ENCODE measurements at regions not wholly inside any gene's neighbourhood (a gene's known extent, or its start where the extent isn't known, plus 50 kb on each side); places are given as distances from the start of the nearest gene placed in this dataset.
"Not testable (repeated sequence)": the region's sequence is repeated elsewhere in the genome, so short reads cannot be mapped to it uniquely, and the experiment has no call there.

DNA sequence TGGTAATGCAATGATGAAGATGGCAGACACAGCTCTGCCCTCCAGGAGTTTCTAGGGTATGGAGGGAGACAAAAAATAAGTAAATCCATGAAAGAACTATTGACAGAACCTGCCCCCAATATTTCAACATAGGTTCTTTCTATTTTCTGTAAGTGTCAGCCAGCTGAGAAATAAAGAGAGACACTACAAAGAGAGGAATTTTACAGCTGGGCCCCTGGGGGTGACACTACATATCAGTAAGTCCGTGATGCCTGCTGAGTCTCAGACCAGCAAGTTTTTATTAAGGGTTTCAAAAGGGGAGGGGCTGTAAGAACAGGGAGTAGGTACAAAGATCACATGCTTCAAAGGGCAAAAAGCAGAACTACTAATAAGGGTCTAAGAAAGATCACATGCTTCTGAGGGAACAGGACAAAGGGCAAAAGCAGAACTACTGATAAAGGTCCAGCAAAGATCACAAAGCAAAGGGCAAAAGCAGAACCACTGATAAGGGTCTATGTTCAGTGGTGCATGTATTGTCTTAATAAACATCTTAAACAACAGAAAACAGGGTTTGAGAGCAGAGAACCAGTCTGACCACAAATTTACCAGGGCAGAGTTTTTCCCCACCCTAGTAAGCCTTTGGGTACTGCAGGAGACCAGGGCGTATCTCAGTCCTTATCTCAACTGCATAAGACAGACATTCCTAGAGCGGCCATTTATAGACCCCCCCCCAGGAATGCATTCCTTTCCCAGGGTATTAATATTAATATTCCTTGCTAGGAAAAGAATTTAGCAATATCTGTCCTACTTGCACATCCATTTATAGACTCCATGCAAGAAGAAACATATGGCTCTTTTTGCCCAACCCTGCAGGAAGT lies 119.0 kb upstream of the KRTAP5-11 start:
- H3K4me3 ChIP-seq; H3K27ac ChIP-seq; H3K9me3 ChIP-seq; DNase-seq; H3K4me1 ChIP-seq; intact Hi-C loops (cut with DNase I; ENCODE audit: low total_unique reads); H3K27me3 ChIP-seq; ATAC-seq; in situ Hi-C loops (cut with MboI; ENCODE audit: low sequenced_read_pairs in 4 of 4); H3K36me3 ChIP-seq: not testable (repeated sequence)

DNA sequence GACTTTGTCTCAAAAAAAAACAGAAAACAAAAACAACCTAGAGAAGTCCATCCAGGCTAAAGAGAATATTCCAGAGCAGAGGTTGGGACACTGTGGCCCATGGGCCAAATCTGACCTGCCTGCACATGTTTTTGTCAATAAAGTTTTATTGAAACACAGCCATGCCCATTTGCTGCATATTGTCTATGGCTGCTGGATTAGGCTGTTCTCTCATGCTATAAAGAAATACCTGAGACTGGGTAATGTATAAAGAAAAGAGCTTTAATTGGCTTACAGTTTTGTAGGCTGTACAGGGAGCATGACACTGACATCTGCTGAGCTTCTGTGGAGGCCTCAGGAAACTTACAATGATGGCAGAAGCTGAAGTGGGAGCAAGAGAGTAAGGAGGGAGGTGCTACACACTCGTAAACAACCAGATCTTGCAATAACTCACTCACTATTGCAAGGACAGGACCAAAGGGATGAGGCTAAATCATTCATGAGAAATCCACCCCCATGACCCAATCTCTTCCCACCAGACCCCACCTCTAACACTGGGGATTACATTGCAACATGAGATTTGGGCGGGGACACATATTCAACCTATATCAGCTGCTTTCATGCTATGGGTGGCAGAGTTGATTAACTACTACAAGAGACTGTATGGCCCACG lies 122.5 kb upstream of the KRTAP5-11 start:
- H3K4me3 ChIP-seq; H3K36me3 ChIP-seq; in situ Hi-C loops (cut with MboI; ENCODE audit: low sequenced_read_pairs in 4 of 4); H3K27ac ChIP-seq; H3K9me3 ChIP-seq; DNase-seq; ATAC-seq; H3K27me3 ChIP-seq; intact Hi-C loops (cut with DNase I; ENCODE audit: low total_unique reads); H3K4me1 ChIP-seq: not testable (repeated sequence)

GRCh38 chr11:71705738-71706432 lies 123.2 kb upstream of the KRTAP5-11 start:
- H3K4me3 ChIP-seq; H3K9me3 ChIP-seq; H3K4me1 ChIP-seq; H3K36me3 ChIP-seq; H3K27me3 ChIP-seq; in situ Hi-C loops (cut with MboI; ENCODE audit: low sequenced_read_pairs in 4 of 4); H3K27ac ChIP-seq; DNase-seq; intact Hi-C loops (cut with DNase I; ENCODE audit: low total_unique reads); ATAC-seq: not testable (repeated sequence)

- H3K4me1 ChIP-seq; H3K27me3 ChIP-seq; H3K27ac ChIP-seq; H3K36me3 ChIP-seq; in situ Hi-C loops (cut with MboI; ENCODE audit: low sequenced_read_pairs in 4 of 4); H3K4me3 ChIP-seq; DNase-seq; ATAC-seq; intact Hi-C loops (cut with DNase I; ENCODE audit: low total_unique reads); H3K9me3 ChIP-seq: not testable (repeated sequence)
Measured at GRCh38 chr11:71707083-71707482, 124.4 kb upstream of the KRTAP5-11 start.

GRCh38 chr11:71709541-71709940 lies 123.5 kb upstream of the DEFB108B start:
- intact Hi-C loops (cut with DNase I; ENCODE audit: low total_unique reads); in situ Hi-C loops (cut with MboI; ENCODE audit: low sequenced_read_pairs in 4 of 4); H3K4me3 ChIP-seq; H3K27me3 ChIP-seq; H3K4me1 ChIP-seq; DNase-seq; H3K27ac ChIP-seq; H3K36me3 ChIP-seq; H3K9me3 ChIP-seq; ATAC-seq: not testable (repeated sequence)

DNA sequence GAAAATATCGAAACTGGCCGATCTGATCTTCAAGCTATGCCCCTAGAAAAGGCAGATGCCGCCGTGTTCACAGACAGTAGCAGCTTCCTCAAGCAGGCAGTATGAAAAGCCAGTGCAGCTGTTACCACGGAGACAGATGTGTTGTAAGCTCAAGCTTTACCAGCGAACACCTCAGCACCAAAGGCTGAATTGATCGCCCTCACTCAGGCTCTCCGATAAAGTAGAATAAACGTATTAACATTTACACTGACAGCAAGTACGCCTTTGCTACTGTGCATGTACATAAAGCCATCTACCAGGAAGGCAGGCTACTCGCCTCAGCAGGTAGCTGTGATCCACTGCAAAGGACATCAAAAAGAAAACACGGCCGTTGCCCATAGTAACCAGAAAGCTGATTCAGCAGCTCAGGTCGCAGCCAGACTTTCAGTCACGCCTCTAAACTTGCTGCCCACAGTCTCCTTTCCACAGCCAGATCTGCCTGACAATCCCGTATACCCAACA lies 122.8 kb upstream of the DEFB108B start:
- H3K36me3 ChIP-seq; H3K4me1 ChIP-seq; DNase-seq; H3K9me3 ChIP-seq; H3K27ac ChIP-seq; in situ Hi-C loops (cut with MboI; ENCODE audit: low sequenced_read_pairs in 4 of 4); H3K27me3 ChIP-seq; H3K4me3 ChIP-seq; intact Hi-C loops (cut with DNase I; ENCODE audit: low total_unique reads); ATAC-seq: not testable (repeated sequence)

DNA sequence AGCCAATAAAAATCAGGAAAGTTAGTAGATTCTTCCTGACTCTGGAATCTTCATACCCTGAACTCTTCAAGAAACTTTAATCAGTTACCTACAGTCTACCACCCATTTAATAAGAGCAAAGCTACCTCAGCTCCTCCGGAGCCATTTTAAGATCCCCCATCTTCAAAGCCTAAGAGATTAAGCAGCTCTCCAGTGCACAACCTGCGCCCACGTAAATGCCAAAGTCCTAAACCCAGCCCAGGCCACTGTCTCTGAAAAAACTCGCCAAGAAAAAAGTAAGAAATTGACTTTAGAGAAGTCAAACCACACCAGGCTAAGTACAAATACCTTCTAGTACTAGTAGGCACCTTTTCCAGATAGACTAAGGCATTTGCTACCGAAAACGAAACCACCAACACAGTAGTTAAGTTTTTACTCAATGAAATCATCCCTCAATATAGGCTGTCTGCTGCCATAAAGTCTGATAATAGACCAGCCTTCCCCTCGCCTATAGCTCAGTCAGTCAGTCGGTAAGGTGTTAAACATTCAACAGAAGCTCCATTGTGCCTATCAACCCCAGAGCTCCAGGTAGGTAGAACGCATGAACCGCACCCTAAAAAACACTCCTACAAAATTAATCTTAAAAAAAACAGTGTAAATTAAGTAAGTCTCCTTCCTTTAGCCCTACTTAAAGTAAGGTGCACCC lies 122.2 kb upstream of the DEFB108B start:
- H3K9me3 ChIP-seq; in situ Hi-C loops (cut with MboI; ENCODE audit: low sequenced_read_pairs in 4 of 4); DNase-seq; H3K27me3 ChIP-seq; intact Hi-C loops (cut with DNase I; ENCODE audit: low total_unique reads); H3K4me3 ChIP-seq; ATAC-seq; H3K27ac ChIP-seq; H3K36me3 ChIP-seq; H3K4me1 ChIP-seq: not testable (repeated sequence)

DNA sequence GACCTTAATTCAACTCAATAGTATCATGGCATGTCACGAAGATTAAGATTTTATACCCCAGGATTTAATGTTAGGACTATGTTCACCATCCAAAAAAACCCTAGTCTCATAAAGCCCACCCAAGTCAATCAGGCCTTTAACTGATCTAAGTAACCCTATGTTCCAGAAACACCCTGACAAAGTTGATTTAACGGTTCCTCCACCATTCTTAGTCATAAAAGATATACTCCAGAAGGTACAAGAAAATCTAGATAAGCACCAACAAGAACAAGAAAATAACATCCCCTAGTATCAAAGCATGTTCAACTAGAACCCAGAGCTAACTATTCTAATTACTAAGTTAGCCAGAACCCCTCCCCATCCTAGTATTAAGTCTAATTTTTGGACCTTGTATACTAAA lies 120.7 kb upstream of the DEFB108B start:
- DNase-seq; intact Hi-C loops (cut with DNase I; ENCODE audit: low total_unique reads); H3K4me3 ChIP-seq; ATAC-seq; H3K36me3 ChIP-seq; H3K27me3 ChIP-seq; in situ Hi-C loops (cut with MboI; ENCODE audit: low sequenced_read_pairs in 4 of 4); H3K4me1 ChIP-seq; H3K27ac ChIP-seq; H3K9me3 ChIP-seq: not testable (repeated sequence)

DNA sequence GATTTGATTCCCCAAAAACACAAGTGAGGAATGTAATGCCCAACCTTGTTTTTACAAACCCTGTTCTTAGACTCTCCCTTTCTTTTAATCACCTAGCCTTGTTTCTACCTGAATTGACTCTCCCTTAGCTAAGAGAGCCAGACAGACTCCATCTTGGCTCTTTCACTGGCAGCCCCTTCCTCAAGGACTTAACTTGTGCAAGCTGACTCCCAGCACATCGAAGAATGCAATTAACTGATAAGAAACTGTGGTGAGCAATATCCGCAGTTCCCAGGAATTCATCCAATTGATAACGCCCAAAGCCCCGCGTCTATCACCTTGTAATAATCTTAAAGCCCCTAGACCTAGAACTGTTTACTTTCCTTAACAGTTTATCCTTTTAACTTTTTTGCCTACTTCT lies 120.2 kb upstream of the DEFB108B start:
- H3K4me3 ChIP-seq; H3K36me3 ChIP-seq; in situ Hi-C loops (cut with MboI; ENCODE audit: low sequenced_read_pairs in 4 of 4); ATAC-seq; H3K27ac ChIP-seq; DNase-seq; H3K9me3 ChIP-seq; intact Hi-C loops (cut with DNase I; ENCODE audit: low total_unique reads); H3K27me3 ChIP-seq; H3K4me1 ChIP-seq: not testable (repeated sequence)

GRCh38 chr11:71714510-71714909 lies 118.5 kb upstream of the DEFB108B start:
- H3K36me3 ChIP-seq; in situ Hi-C loops (cut with MboI; ENCODE audit: low sequenced_read_pairs in 4 of 4); DNase-seq; intact Hi-C loops (cut with DNase I; ENCODE audit: low total_unique reads); H3K4me1 ChIP-seq; H3K9me3 ChIP-seq; H3K27me3 ChIP-seq; H3K4me3 ChIP-seq; ATAC-seq; H3K27ac ChIP-seq: not testable (repeated sequence)

DNA sequence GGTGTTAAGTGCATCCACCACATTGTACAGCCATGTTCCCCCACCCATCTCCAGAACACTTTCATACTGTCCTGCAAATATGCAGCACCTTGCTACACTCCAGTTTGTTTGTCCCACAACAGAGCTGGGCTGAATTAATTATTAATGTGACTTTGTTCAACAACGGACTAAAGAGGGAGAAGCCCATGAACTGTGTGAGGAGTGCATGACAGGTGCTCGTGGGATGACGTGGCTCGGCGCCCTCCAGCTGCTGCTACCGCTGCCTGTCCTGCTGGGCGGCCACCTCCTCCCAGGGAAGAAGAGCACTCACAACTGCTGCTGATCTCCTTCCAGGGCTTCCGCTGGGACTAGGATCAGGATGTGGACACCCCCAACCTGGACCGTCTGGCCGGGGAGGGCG lies 111.2 kb upstream of the DEFB108B start:
- H3K27ac ChIP-seq; H3K27me3 ChIP-seq; H3K4me1 ChIP-seq; H3K36me3 ChIP-seq; ATAC-seq; H3K4me3 ChIP-seq; intact Hi-C loops (cut with DNase I; ENCODE audit: low total_unique reads); H3K9me3 ChIP-seq; in situ Hi-C loops (cut with MboI; ENCODE audit: low sequenced_read_pairs in 4 of 4); DNase-seq: not testable (repeated sequence)

Measured in gastrocnemius medialis (tissue), 4 donors.